Fibroblast of peridontal ligament (primary cell): ENCODE measurements at regions not wholly inside any gene's neighbourhood (a gene's known extent, or its start where the extent isn't known, plus 50 kb on each side); places are given as distances from the start of the nearest gene placed in this dataset.

Source experiments
- DNase-seq: peaks from one replicate; pipeline ENCODE4 v3.0.0-alpha.2; 2010; ENCODE audit errors: extremely low read depth

DNA sequence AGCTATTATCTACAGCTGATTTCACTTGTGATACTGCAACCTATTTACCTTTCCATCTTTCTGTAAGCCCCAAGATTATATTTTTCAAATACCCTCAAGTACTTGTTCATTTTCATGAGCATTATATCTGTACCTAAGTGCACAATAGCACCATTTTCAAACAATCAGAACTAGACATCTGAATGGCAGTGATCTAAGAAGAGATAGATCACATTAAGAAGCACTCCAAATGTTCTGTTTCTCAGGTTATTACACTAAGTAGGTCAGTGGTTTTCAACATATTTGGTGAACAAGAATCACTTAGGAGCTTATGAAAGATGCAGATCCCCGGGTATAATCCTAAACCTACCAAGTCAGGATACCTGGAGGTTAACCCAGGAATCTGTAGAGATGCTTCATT, 872.7 kb downstream of the DCDC2C start:
- DNase-seq = no peak

DNA sequence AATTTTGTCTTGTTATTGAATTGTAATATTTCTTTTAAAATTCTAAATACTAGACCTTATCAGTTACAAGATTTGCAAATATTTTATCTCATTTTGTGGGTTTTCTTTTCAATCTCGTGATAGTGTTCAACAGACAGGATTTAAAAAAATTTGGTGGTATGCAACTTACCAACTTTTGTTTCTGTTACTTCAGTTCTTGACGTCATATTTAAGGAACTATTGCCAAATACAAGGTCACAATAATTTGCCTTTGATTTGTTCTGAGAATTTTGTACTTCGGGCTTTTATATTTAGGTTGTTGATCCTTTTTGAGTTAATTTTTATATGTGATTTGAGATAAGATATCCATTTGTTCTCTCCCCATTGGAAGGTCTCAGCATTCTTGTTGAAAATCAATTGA, 876.6 kb downstream of the DCDC2C start:
- DNase-seq = no peak

DNA sequence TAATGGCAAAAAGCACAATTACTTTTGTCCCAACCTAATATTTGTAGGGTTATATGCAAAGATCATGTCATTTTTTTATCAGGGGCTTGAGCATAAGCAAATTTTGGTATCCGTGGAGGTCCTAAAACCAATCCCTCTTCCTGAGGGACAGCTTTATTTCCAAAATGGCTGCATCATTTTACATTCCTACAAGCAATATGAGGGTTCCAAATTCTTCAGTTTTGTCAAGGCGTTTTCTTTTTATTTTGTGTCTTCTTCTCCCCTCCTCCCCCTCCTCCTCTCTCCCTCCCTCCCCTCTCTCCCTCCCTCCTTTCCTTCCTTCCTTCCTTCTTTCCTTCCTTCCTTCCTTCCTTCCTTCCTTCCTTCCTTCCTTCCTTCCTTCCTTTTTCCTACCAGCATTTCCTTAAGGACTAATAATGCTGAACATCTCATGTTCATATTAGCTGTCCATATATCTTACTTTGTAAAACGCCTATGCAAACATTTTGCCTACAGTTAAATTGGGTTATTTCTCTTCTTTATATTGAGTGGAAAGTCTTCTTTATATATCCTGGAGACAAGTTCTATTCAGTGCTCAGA, 881.8 kb downstream of the DCDC2C start:
- DNase-seq = no peak

DNA sequence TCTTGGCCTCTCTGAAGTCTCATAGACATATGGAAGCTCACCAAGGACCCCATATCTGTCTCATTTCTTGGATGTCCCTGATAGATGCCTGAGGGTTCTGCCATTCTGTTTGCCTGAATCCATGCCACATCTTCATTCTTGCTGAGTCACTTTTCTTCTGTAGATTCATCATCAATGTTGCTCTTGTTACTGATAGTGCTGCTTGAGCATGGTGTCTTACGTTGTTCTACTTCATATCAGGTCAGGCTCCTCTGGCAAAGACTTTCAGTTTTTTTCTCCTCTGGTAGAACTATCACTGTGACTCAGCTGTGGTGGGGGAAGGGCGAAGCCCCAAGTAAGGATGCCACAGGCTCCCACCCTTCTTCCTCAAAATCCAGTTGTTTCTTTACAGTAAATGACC, 885.2 kb downstream of the DCDC2C start:
- no peak for DNase-seq

DNA sequence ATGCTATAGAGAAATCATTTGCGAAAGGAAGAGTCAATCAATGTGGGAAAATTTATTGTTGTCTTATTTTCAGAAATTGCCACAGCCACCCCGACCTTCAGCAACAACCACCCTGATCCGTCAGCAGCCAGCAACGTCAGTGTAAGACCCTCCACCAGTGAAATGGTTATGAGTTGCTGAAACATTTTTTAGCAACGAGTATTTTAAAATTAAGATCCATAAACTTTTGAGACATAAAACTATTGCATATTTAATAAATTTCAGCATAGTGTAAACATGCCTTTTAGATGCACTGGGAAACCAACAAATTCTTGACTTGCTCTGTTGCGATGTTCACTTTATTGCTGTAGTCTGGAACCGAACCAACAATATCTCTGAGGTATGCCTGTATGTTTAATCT, 887.9 kb downstream of the DCDC2C start:
- no peak for DNase-seq

DNA sequence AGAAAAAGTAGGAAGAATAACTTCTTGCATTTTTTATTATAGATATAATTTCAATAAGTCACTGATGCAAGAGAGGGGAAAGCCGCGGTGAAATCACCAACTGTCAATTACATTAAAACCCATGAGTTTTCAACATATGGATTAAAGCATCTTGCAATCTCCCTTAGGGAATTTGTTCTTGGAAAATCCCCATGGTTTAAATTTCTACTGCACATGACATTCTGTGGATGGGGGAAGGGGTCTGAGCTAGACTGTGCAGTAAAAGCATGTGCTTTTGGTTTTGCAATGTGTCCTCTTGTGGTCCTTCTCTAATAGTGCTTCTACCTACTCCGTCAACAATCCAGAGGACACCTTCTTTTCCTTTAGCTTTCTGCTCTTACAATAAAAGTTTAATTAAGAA, 894.0 kb downstream of the DCDC2C start:
- no peak for DNase-seq

DNA sequence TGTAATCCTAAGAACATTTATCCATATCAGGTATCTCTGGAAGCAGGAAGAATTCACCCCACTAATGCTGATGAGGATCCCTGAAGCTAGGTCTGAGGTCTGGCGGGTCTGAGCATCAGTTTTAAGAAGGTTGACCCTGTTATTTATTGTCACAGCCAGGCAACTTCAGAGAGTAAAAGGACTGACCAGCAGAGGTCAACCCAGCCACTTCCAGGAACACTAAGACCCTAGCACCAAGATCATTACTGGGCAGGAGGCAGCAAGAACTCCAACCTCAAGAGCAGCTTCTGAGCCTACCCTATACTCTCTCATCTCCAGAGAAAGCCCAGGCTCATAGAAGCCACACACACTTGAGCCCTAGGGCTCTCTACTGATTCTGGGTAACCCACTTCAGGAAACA, 901.4 kb downstream of the DCDC2C start:
- no peak for DNase-seq

DNA sequence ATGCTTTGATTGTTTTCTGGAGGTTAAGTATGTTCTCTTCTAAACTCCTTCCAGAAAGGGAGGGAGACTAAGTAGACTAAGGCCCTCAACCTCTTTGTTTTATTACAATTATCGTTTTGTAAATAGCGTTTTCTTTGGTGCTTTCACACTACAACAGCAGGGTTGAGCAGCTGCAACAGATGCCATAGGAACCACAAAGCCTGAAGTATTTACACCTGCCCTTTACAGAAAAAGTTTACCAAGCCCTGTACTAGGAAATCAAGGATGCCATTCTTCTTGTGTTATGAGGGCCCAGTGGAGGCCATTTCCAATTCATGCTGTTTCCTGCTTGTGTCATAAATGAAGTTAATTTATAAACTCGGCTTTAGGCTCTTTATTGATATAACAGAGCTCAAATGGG, 914.8 kb downstream of the DCDC2C start:
- no peak for DNase-seq

DNA sequence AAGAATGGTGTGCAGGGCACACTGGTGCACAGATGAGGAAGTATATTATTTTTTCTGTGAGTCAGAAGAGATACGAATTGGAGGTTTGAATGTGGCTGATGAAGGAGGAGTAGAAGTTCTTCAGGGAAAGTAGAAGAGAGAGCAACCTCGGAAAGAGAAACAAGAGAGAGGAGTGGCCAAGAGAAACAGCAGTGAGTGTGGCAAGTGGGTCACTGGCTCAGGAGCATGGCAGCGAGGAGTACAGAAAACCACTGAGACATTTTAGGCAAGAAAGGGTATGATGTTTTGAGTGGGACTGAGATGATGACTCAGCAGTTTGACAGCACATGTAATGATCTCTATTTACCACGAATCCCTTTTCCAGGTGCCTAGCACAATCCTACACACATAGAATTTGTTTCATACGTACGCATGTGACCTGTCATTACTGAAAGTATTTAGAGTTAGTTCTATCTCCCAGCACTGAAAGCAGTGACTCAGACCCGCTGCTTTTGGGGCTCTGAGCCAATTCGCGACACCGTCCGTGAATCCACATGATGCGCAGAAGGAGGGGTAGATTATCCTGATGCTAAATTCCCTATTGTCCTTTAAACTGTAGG, 915.4 kb downstream of the DCDC2C start:
- DNase-seq = no peak

DNA sequence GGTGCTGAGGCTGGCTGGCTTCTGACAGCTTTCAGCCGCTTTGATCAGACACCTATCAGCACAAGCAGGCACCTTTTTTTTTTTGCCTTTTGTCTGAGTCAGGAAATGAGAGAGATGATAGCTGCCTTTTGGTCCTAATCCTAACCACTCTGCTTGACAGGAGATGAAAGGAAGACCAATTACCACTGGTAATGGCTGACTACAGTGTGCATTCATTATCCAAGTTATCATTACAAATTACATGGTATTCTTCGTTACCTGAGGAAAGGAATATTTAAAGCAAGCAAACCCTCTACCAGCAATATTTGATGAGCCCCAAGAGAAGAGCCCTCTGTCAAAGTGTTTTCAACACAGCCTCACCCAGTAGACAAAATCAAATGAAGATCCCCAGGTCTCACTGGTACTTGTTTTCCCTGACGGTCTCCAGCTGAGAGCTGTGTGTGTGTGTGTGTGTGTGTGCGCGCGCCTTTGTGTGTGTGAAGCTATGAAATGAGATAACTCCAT, 925.7 kb downstream of the DCDC2C start:
- no peak for DNase-seq

DNA sequence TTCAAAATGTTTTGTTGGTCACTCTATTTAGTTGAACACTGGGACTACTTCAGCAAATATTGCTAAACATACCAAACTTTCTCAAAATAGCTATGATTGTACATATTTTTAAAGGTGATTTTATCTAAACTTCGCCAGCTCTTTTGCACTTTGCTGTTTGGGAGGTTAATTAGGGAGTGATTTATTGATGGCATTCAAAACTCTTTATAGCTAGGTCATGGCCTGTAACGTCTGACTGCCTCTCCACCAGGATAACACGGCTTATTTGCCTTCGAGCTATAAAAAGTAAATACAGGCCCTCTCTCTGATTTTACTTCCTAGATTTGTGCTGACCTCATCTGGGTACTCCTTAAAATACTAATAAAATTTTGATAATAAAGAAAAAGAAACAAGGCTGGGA, 931.9 kb downstream of the DCDC2C start:
- DNase-seq = no peak

DNA sequence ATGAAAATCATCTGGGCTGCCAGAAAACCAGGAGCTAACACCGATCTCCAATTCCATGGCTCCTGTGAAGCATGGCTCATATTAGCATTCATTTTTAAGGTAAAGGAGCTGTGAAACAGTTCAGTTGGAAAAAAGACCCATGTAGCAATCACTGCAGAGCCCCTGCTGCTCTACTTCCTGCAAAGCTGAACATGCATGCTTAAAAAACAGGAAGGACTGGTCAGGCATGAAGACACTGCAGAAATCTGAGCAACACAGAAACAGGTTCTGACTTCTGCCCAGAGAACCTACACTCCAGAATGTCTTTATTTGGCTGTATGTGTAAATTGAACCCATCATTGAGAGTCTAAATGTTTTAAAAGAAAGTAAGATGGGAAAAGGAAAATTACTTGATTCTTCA, 950.6 kb downstream of the DCDC2C start:
- no peak for DNase-seq

DNA sequence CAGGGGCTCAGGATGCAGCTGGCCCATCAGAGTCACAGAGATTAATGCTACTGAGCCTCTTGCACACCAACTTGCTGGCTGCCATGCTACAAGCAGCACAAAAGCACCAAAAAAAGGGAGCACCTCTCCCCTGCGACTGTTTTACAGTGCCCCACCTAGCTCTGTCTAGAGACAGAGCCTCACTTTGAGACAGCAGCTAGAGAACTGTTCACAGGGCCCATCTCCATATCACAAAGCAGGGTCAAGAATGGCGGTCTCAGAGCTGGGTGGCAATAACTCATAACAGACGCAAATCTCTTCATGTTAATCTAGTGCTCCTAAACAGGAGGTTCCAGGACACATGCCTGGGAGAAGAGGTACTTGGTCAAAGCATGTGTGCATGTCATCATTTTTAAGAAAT, 953.0 kb downstream of the DCDC2C start:
- DNase-seq = no peak

DNA sequence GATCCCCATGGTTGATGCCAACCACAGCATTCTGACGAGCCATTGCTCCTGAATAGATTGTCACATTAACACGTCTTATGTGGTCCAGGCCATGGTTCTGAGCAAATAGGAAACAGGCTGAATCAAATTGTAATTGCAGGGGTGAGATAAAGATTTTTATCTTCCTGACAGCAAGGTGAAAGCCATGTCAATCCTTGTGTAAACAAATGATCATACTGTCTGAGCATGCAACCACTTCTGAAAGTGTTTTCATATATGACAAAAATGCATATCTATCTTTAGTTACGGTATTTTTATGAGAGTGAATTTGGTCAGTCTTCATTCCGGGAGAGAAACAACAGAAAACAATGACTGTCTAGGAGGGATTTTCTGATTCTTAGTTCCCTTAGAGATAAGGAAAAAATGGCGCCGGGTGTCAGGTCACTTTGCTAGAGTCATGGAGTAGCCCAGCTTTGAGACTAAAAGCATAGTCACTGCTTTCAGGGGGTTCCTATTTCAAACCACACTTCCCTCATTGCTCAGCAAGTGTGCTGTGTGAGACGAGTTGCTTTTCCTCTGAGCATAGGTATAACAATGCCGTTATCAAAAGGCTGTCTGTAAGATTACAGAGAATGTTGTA, 958.9 kb downstream of the DCDC2C start:
- no peak for DNase-seq

DNA sequence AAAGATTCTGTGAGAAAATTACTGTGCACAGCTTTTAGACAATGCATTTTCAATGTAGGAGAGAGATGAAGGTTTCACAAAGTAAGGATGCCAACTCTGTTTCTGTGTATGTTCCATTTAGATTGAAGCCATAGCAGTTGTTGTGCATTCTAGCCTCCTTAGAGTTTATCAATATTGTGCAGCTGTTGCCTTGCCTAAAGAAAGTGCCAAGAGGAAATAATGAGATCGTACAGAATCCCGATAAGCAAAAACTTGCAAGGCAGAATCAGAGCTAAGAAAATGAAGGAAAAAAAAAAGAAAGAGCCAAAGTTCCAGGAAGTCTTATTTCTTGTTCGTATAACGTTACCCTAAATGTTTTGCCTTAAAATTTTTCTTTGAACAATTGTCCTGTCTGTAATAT, 965.0 kb downstream of the DCDC2C start:
- DNase-seq = no peak

DNA sequence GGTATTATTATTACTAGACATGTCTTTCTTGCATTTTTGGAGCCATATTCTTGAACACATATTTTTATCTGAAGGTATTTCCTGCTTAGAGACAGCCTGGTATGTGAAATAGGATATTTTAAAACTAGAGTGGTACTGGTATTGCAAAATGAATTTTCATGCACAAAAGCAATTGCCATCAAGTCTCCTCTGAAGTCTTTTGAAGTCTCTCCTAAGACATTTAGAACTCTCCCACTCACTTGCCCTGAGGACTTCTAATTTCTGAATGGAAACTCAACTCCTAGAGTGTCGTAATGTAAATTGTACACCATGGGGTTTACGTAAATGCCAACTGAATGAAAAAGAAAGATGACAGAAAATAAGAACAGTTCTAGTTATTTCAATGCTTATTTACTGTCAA, 967.0 kb downstream of the DCDC2C start:
- DNase-seq = no peak

DNA sequence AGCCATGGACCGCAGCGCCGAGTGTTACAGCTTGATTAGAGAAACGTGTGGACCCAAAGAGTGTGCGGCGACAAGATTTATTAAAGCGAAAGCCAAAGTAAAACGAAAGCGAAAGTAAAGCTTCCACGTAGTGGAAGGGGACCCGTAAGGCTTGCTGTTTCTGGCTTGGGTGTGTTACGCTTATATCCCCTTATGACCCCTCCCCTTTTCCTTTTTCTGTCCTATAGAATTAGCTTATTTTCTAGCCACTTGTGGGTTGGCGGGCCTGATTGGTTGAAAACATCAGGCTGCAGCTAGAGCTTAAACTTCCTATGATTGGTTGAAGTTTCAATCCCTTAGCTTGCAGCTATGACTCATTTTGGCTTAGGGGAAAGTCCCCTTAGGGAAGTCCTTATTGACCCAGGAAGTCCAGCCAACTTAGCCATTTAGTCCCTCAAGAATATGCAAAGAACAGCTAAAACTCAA, 969.7 kb downstream of the DCDC2C start:
- DNase-seq = no peak

DNA sequence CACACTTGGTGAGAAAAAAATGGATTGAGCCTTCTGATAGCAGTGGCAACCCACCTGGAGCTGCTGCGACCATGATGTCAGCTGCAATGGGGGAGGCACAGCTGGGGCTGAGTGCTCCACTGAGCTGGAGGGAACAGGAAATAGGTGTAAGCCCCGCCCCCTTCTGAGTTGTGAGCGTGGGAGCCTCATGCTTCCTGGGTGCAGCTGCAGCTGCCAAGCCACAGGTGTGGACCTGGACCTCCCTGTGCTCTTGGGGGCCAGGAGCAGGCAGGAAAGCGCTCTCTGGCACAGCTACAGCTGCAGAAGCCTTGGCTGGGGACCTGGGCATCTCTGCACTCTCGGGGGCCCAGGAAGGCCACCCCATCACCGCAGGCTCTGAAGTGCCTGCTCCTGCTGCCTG, 970.6 kb downstream of the DCDC2C start:
- no peak for DNase-seq

DNA sequence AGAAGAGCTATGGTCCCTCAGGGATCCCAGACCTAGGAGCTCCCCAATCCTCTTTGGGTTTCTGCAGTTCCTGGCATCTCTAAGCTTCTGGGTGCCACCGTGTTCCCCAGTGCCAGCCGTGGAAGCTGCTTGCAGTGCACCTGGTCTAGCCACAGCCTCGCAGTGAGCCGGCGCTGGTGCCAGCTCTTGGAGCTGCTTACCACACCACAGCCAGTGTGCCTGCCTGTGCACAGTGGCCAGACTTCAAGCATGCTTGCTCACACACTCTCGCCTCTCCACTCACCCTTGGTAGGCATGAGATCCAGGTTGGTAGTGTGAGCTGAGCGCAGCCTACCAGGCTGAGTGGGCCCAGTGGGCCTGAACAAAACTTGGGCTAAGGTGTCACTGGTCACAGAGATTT, 971.9 kb downstream of the DCDC2C start:
- DNase-seq = no peak

DNA sequence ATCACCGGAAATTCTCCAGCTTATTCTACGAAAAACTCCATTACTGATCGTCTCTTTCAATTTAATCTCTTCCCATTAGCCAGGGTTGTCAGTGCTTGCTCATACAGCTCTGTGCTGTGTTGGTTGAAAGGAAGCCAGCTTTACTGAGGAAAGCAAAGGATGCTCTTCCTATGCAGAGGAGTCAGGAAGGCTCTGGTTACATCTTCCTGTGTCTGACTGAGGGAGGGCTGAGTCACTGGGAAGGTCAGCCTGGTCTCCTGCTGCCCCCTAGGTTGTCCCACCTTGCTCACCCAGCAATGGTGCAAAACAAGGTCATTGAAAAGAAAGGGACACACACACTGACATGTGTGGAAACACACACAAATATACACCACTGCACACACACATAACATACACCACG, 975.6 kb downstream of the DCDC2C start:
- no peak for DNase-seq

DNA sequence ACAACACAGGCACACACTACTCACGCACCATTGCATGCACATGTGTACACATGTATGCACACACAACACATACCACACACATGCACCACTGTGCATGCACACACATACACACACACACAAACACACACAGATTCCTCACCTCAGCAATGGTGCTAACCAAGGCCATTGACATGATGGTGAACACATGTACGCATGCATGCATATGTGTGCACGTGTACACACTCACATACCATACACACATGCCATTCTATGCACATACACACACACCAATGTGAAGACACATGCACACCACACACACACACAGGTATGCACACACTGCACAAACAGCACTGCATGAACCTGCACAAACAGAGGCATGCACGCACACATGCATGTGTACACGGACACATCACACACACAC, 976.0 kb downstream of the DCDC2C start:
- DNase-seq = no peak

DNA sequence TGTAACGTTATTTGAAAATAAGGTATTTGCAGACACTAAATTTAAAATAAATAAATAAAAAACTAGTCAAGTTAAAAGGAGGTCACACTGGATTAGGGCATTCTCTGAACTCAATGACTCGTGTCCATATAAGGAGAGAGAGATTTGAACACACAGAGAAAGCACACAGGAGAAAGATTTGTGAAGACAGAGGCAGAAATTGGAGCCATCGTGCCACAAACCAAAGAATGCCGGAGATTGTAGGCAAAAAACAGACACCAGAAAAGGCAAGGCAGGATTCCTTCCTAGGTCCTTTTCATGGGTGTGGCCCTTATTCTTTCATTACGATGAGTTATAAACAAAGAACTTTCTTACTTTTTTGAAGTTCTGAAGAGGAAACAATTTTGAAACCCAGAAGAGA, 981.5 kb downstream of the DCDC2C start:
- DNase-seq = no peak

DNA sequence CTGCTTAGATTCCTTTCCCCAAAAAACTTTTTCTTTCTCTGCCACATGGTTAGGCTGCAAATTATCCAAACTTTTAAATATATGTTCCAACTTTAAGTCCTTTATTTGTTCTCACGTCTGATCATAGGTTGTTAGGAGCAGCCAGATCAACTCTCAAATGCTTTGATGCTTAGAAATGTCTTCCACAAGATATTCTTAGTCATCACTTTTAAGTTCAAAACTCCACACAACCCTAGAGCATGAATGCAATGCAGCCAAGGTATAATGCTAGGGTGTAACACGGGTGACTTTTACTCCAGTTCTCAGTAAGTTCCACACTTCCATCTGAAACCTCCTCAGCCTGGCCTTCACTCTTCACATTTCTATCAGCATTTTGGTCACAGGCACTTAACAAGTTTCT, 987.5 kb downstream of the DCDC2C start:
- DNase-seq = no peak

DNA sequence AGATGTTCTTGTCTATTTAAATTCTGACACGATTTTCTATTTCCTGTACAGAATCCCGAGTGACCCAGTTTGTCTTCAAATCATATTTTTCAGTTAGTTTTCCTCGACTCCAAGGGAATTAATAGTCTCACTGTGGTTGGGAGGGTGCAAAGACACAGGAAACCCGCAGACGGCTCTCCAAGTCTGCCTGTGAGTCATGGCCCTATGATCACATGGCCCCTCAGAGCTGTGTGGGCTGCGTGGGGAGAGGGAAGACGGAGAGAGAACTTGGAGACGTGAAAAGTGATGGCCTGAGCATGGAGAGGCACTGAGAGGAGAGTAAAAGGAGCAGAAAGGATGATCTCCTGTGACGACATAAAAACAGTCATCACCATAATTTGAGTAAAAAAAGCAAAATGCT, 989.9 kb downstream of the DCDC2C start:
- no peak for DNase-seq
